ENCODE measurements at regions not wholly inside any gene's neighbourhood (a gene's known extent, or its start where the extent isn't known, plus 50 kb on each side); places are given as distances from the start of the nearest gene placed in this dataset.
"Not testable (repeated sequence)": the region's sequence is repeated elsewhere in the genome, so short reads cannot be mapped to it uniquely, and the experiment has no call there.

DNA sequence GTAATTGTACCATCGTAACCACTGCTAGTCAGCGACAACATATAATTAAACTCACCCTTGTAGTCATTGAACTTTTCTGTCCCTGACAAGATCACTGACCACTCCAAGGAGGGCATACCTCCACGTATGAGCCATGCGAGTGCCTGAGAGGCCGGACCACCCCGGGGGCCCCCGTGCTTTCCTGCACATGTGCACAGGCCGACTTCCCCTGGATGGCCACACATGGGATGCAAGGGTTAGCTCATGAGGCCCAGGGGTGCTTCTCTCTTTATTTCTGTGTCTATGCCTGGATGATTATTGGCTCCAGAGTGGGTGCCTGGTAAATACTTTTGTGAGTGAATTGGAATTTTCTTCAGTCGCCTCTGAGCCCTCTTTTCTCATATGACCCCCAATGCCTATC, 82.8 kb upstream of the ZNF536 start:
- no peak overlapping the region for H3K27ac ChIP-seq (ENCODE audit: insufficient read depth, low read length)
- no TSS peak for BruUV-seq (replicated peaks)
- dilution Hi-C loops (cut with HindIII; ENCODE audit: low sequenced_read_pairs, unreplicated experiment), result no loop called here

DNA sequence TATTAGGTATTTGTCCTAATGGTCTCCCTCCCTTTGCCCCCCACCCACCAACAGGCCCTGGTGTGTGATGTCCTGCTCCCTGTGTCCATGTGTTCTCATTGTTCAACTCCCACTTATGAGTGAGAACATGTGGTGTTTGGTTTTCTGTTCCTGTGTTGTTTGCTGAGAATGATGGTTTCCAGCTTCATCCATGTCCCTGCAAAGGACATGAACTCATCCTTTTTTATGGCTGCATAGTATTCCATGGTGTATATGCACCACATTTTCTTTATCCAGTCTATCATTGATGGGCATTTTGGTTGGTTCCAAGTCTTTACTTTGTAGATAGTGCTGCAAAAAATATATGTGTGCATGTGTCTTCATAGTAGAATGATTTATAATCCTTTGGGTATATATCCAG, 81.4 kb upstream of the ZNF536 start:
- not testable (repeated sequence) for BruUV-seq (replicated peaks)

More for the DNA sequence above, 82.8 kb upstream of the ZNF536 start:
- H3K4me3 ChIP-seq (ENCODE audit: insufficient read depth, low read depth, low read length), result no peak overlapping the region
- H3K36me3 ChIP-seq (ENCODE audit: control insufficient read depth, insufficient read depth, low read length), result no peaks in the 10 kb centered on the region
- H2BK120ac ChIP-seq (ENCODE audit: low read depth, low read length), result no peak overlapping the region
- H2BK15ac ChIP-seq (ENCODE audit: low read depth, low read length), result no peak overlapping the region
- no peak overlapping the region for H4K8ac ChIP-seq (ENCODE audit: low read depth in 2 of 2, low read length in 2 of 2)
- POLR2A ChIA-PET (ENCODE audit: unreplicated experiment), result no interaction called here
- intact Hi-C loops (cut with micrococcal nuclease) (no loop called here), in situ Hi-C loops (cut with MboI; ENCODE audit: low sequenced_read_pairs) (no loop called here)
- H3K56ac ChIP-seq (ENCODE audit: extremely low read depth, insufficient read depth, low read length), result no peak overlapping the region
- no CpG with 5 or more reads among the region's 9 CpGs for WGBS, 2 experiments (ENCODE audit: extremely low coverage in 2 of 2, insufficient read length in 1 of 2)
- no peak overlapping the region for H3K9ac ChIP-seq (ENCODE audit: low read depth, low read length)
- DNase-seq, result no peak
- H4K5ac ChIP-seq (ENCODE audit: low read depth, low read length), result no peak overlapping the region
- H3K9me1 ChIP-seq (ENCODE audit: insufficient read depth, low read length), result no peaks in the 10 kb centered on the region
- no peak overlapping the region for H3K4me2 ChIP-seq (ENCODE audit: low read depth, low read length)
- no peak overlapping the region for H2BK20ac ChIP-seq (ENCODE audit: low read depth, low read length)
- CTCF ChIA-PET, result no interaction called here
- H4K91ac ChIP-seq (ENCODE audit: insufficient read depth, low read depth, low read length), result no peak overlapping the region
- H3K23ac ChIP-seq (ENCODE audit: low read depth, low read length), result no peak overlapping the region
- H3K14ac ChIP-seq (replicated peaks; ENCODE audit: low read depth, low read length), result no peak overlapping the region
- no peak overlapping the region for H3K18ac ChIP-seq (ENCODE audit: low read depth, low read length)
- no peaks in the 10 kb centered on the region for H3K27me3 ChIP-seq (ENCODE audit: control insufficient read depth, insufficient read depth, low read length)
- H3K9me3 ChIP-seq (ENCODE audit: control insufficient read depth, insufficient read depth, low read length), result peaks cover 15% of the 10 kb centered on the region; the same call in 1 of the 2 replicates
- ATAC-seq (ENCODE audit: low read depth), result no peak
- H2AK5ac ChIP-seq (ENCODE audit: low read depth, low read length), result no peak overlapping the region
- no peaks in the 10 kb centered on the region for H3K79me1 ChIP-seq (ENCODE audit: low read depth in 1 of 2, low read length in 2 of 2)
- H2AFZ ChIP-seq (replicated peaks; ENCODE audit: low read length, poor library complexity), result no peak overlapping the region
- H4K20me1 ChIP-seq (ENCODE audit: insufficient read depth, low read length), result no peaks in the 10 kb centered on the region
- H3K4me1 ChIP-seq (ENCODE audit: control insufficient read depth, insufficient read depth, low read length), result no peaks in the 10 kb centered on the region
- no peak overlapping the region for H3K4ac ChIP-seq (ENCODE audit: low read depth, low read length)
- H2AK9ac ChIP-seq (replicated peaks; ENCODE audit: low read depth, low read length, poor library complexity), result no peak overlapping the region
- TF ChIP-seq POLR2A (IDR thresholded peaks at IDR 0.05; ENCODE audit: low read depth, low read length) (no peak), CEBPB (IDR thresholded peaks at IDR 0.05; ENCODE audit: low read depth, low read length) (no peak), RFX5 (IDR thresholded peaks at IDR 0.05; ENCODE audit: low read depth, low read length) (no peak)
- no peak overlapping the region for H2BK5ac ChIP-seq (ENCODE audit: low read depth, low read length, poor library complexity, severe bottlenecking)

More for the DNA sequence above, 81.4 kb upstream of the ZNF536 start:
- DNase-seq; H4K5ac ChIP-seq (ENCODE audit: low read depth, low read length); H4K8ac ChIP-seq (ENCODE audit: low read depth in 2 of 2, low read length in 2 of 2); H2BK15ac ChIP-seq (ENCODE audit: low read depth, low read length); H3K14ac ChIP-seq (replicated peaks; ENCODE audit: low read depth, low read length); H2BK20ac ChIP-seq (ENCODE audit: low read depth, low read length); H3K23ac ChIP-seq (ENCODE audit: low read depth, low read length); H3K56ac ChIP-seq (ENCODE audit: extremely low read depth, insufficient read depth, low read length); ATAC-seq (ENCODE audit: low read depth); H3K18ac ChIP-seq (ENCODE audit: low read depth, low read length); in situ Hi-C loops (cut with MboI; ENCODE audit: low sequenced_read_pairs); H3K4ac ChIP-seq (ENCODE audit: low read depth, low read length); H2AFZ ChIP-seq (replicated peaks; ENCODE audit: low read length, poor library complexity); H2BK120ac ChIP-seq (ENCODE audit: low read depth, low read length); H3K9me1 ChIP-seq (ENCODE audit: insufficient read depth, low read length); H3K4me1 ChIP-seq (ENCODE audit: control insufficient read depth, insufficient read depth, low read length); H3K27ac ChIP-seq (ENCODE audit: insufficient read depth, low read length); H3K4me2 ChIP-seq (ENCODE audit: low read depth, low read length); POLR2A ChIA-PET (ENCODE audit: unreplicated experiment); H3K36me3 ChIP-seq (ENCODE audit: control insufficient read depth, insufficient read depth, low read length); H4K20me1 ChIP-seq (ENCODE audit: insufficient read depth, low read length); H3K79me1 ChIP-seq (ENCODE audit: low read depth in 1 of 2, low read length in 2 of 2); H3K4me3 ChIP-seq (ENCODE audit: insufficient read depth, low read depth, low read length); dilution Hi-C loops (cut with HindIII; ENCODE audit: low sequenced_read_pairs, unreplicated experiment); H2AK9ac ChIP-seq (replicated peaks; ENCODE audit: low read depth, low read length, poor library complexity); intact Hi-C loops (cut with micrococcal nuclease); H3K9ac ChIP-seq (ENCODE audit: low read depth, low read length); H4K91ac ChIP-seq (ENCODE audit: insufficient read depth, low read depth, low read length); H2AK5ac ChIP-seq (ENCODE audit: low read depth, low read length); CTCF ChIA-PET; H2BK5ac ChIP-seq (ENCODE audit: low read depth, low read length, poor library complexity, severe bottlenecking); H3K27me3 ChIP-seq (ENCODE audit: control insufficient read depth, insufficient read depth, low read length): not testable (repeated sequence)
- peaks cover 18% of the 10 kb centered on the region; the same call in 1 of the 2 replicates for H3K9me3 ChIP-seq (ENCODE audit: control insufficient read depth, insufficient read depth, low read length)

Measured in IMR-90 (cell line).